ENCODE measurements at regions not wholly inside any gene's neighbourhood (a gene's known extent, or its start where the extent isn't known, plus 50 kb on each side); places are given as distances from the start of the nearest gene placed in this dataset.
A peak's percentile ranks its signal among the peaks of the same experiment; 100 is the strongest.

GRCh38 chr1:43069461-43070050 is 102.5 kb downstream of the EBNA1BP2 start:
- H3K27me3 ChIP-seq, result peaks cover 6 to 12% (median 7%) of the 10 kb centered on the region in 3 donors
- intact Hi-C loops (cut with DNase I; ENCODE audit: low total_unique reads), result loop anchor here (10.0 kb wide), 1 partner anchor 925 kb away; no protein-coding TSS in a partner anchor
- ATAC-seq (no peak), DNase-seq (no peak)
- no peak overlapping the region for H3K27ac ChIP-seq
- H3K9me3 ChIP-seq, result no peaks in the 10 kb centered on the region
- peaks cover 0 to 3% of the 10 kb centered on the region in 2 donors for H3K4me1 ChIP-seq
- H3K36me3 ChIP-seq, result no peaks in the 10 kb centered on the region
- in situ Hi-C loops (cut with MboI; ENCODE audit: low sequenced_read_pairs in 4 of 4), result loop anchor here (5.0 to 25.0 kb wide), 8 partner anchors 157 to 932 kb away; partner anchors contain the start of genes TMEM269 (in 2 of the 4), C1orf50 (in 1 of the 4) and P3H1 (in 1 of the 4)
- TF ChIP-seq, protein P1, sequence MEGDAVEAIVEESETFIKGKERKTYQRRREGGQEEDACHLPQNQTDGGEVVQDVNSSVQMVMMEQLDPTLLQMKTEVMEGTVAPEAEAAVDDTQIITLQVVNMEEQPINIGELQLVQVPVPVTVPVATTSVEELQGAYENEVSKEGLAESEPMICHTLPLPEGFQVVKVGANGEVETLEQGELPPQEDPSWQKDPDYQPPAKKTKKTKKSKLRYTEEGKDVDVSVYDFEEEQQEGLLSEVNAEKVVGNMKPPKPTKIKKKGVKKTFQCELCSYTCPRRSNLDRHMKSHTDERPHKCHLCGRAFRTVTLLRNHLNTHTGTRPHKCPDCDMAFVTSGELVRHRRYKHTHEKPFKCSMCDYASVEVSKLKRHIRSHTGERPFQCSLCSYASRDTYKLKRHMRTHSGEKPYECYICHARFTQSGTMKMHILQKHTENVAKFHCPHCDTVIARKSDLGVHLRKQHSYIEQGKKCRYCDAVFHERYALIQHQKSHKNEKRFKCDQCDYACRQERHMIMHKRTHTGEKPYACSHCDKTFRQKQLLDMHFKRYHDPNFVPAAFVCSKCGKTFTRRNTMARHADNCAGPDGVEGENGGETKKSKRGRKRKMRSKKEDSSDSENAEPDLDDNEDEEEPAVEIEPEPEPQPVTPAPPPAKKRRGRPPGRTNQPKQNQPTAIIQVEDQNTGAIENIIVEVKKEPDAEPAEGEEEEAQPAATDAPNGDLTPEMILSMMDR (IDR thresholded peaks at IDR 0.05 in 4 of 5, conservative IDR thresholded peaks at IDR 0.05 in 1 of 5), result no peak
- no peak for TF ChIP-seq POLR2A (IDR thresholded peaks at IDR 0.05)
- H3K4me3 ChIP-seq, result no peak overlapping the region

- ATAC-seq (no peak), DNase-seq (no peak)
- in situ Hi-C loops (cut with MboI; ENCODE audit: low sequenced_read_pairs in 4 of 4) (loop anchor here (25.0 kb wide), 4 partner anchors 282 to 932 kb away; partner anchors contain the start of genes TMEM269 (in 2 of the 4), C1orf50 (in 1 of the 4) and P3H1 (in 1 of the 4)), intact Hi-C loops (cut with DNase I; ENCODE audit: low total_unique reads) (no loop called here)
- H3K9me3 ChIP-seq, result no peaks in the 10 kb centered on the region
- no peak overlapping the region for H3K27ac ChIP-seq
- TF ChIP-seq, protein P1 (IDR thresholded peaks at IDR 0.05 in 4 of 5, conservative IDR thresholded peaks at IDR 0.05 in 1 of 5), result no peak
- no peak for TF ChIP-seq POLR2A (IDR thresholded peaks at IDR 0.05)
- peaks cover 6 to 12% (median 7%) of the 10 kb centered on the region in 3 donors for H3K27me3 ChIP-seq
- H3K4me1 ChIP-seq, result peaks cover 0 to 3% of the 10 kb centered on the region in 2 donors
- H3K36me3 ChIP-seq, result no peaks in the 10 kb centered on the region
- H3K4me3 ChIP-seq, result no peak overlapping the region
These were observed 103.2 kb downstream of the EBNA1BP2 start for GRCh38 chr1:43068911-43069310.

- DNase-seq (no peak), ATAC-seq (no peak)
- no peak for TF ChIP-seq POLR2A (IDR thresholded peaks at IDR 0.05)
- TF ChIP-seq, protein P1 (IDR thresholded peaks at IDR 0.05 in 4 of 5, conservative IDR thresholded peaks at IDR 0.05 in 1 of 5), result no peak
- peaks cover 0 to 3% of the 10 kb centered on the region in 2 donors for H3K4me1 ChIP-seq
- intact Hi-C loops (cut with DNase I; ENCODE audit: low total_unique reads) (no loop called here), in situ Hi-C loops (cut with MboI; ENCODE audit: low sequenced_read_pairs in 4 of 4) (loop anchor here (25.0 kb wide), 4 partner anchors 281 to 931 kb away; partner anchors contain the start of genes TMEM269 (in 2 of the 4), C1orf50 (in 1 of the 4) and P3H1 (in 1 of the 4))
- no peaks in the 10 kb centered on the region for H3K36me3 ChIP-seq
- H3K27me3 ChIP-seq, result peaks cover 6 to 12% (median 7%) of the 10 kb centered on the region in 3 donors
- H3K4me3 ChIP-seq, result peak overlapping the region; percentile 24 to 47 (median 32)
- no peak overlapping the region for H3K27ac ChIP-seq
- H3K9me3 ChIP-seq, result no peaks in the 10 kb centered on the region
These were observed 103.9 kb downstream of the EBNA1BP2 start for GRCh38 chr1:43067977-43068751.

DNA sequence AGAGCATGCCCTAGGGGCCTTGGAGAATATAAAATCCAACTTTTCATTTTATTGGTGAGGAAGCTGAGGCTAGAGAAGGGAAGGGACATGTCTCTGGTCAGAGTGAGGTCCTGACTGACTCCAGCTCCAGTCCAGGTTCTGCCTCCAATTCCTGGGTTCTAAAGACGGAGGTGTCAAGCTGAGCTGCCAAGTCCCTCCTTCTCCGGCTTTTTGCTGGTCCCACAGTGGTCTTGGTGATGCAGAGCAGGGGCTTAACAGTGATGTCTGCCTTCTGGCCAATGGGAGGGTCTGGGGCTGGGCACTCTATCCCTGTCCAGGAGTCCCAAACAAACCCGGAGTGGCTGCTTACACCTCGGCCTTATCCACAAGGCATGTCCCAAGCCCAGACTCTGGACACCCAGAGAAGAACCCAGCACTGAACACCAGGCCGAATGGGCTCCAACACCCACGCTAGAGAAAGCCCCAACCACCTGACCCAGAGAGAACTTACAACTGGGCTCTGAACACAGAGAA is 104.8 kb downstream of the EBNA1BP2 start:
- DNase-seq (no peak), ATAC-seq (no peak)
- Histone ChIP-seq H3K4me1 (peaks cover 0 to 3% of the 10 kb centered on the region in 2 donors), H3K36me3 (no peaks in the 10 kb centered on the region), H3K4me3 (no peak overlapping the region), H3K27me3 (peaks cover 6 to 12% (median 7%) of the 10 kb centered on the region in 3 donors), H3K27ac (no peak overlapping the region), H3K9me3 (no peaks in the 10 kb centered on the region)
- in situ Hi-C loops (cut with MboI; ENCODE audit: low sequenced_read_pairs in 4 of 4) (loop anchor here (25.0 kb wide), 4 partner anchors 280 to 930 kb away; partner anchors contain the start of genes TMEM269 (in 2 of the 4), C1orf50 (in 1 of the 4) and P3H1 (in 1 of the 4)), intact Hi-C loops (cut with DNase I; ENCODE audit: low total_unique reads) (no loop called here)
- TF ChIP-seq POLR2A (IDR thresholded peaks at IDR 0.05), result no peak
- TF ChIP-seq, protein P1 (IDR thresholded peaks at IDR 0.05 in 4 of 5, conservative IDR thresholded peaks at IDR 0.05 in 1 of 5), result no peak

All from gastrocnemius medialis (tissue), 4 donors.